Heart left ventricle (tissue), 16 donors: ENCODE measurements at regions not wholly inside any gene's neighbourhood (a gene's known extent, or its start where the extent isn't known, plus 50 kb on each side); places are given as distances from the start of the nearest gene placed in this dataset.
"Not testable (repeated sequence)": the region's sequence is repeated elsewhere in the genome, so short reads cannot be mapped to it uniquely, and the experiment has no call there.

Experiments used
- ATAC-seq, 4 donors: fragments of 200-7000 bp; cut with Tn5 transposase; one replicate each; pipeline ENCODE4 v1.9.1; 2020 to 2022; ENCODE audit warnings: moderate library complexity in 4 of 4, mild to moderate bottlenecking in 3 of 4, moderate number of reproducible peaks in 1 of 4
- DNase-seq, 5 donors: peaks; one replicate each; pipeline ENCODE4 v3.0.0-alpha.2; 2020
- H3K27ac ChIP-seq, 12 donors: fragments of 200-600 bp; sonication (generic) in 4 of 12; one replicate each; pipeline versions ENCODE4 v1.5.0 to v1.8.0; 2016 to 2022; ENCODE audit warnings: mild to moderate bottlenecking in 2 of 12
- H3K27me3 ChIP-seq, 9 donors: fragments of 200-600 bp; sonication (generic) in 2 of 9; one replicate each; pipeline versions ENCODE4 v1.5.1 to v1.8.0; 2016 to 2022; ENCODE audit warnings: mild to moderate bottlenecking in 3 of 9
- H3K36me3 ChIP-seq, 9 donors: fragments of 200-600 bp; sonication (generic) in 2 of 9; one replicate each; pipeline versions ENCODE4 v1.5.0 to v1.8.0; 2018 to 2022; ENCODE audit warnings: mild to moderate bottlenecking in 2 of 9
- H3K4me1 ChIP-seq, 12 donors: fragments of 200-600 bp; sonication (generic) in 4 of 12; one replicate each; pipeline versions ENCODE4 v1.5.0 to v1.8.0; 2016 to 2022; ENCODE audit warnings: mild to moderate bottlenecking in 3 of 12
- H3K4me3 ChIP-seq, 12 donors: fragments of 200-600 bp; sonication (generic) in 4 of 12; one replicate each; pipeline versions ENCODE4 v1.5.0 to v1.8.0; 2017 to 2022; ENCODE audit warnings: mild to moderate bottlenecking in 9 of 12, moderate library complexity in 4 of 12
- H3K9me3 ChIP-seq, 12 donors: fragments of 200-600 bp; sonication (generic) in 4 of 12; one replicate each; pipeline versions ENCODE4 v1.5.0 to v1.8.0; 2016 to 2022; ENCODE audit warnings: mild to moderate bottlenecking in 1 of 12
- CTCF ChIP-seq, 12 donors: fragments of 200-600 bp; sonication (generic) in 4 of 12; IDR thresholded peaks; one replicate each; pipeline versions ENCODE4 v1.5.0 to v1.8.0; 2018 to 2022; ENCODE audit warnings: antibody characterized with exemption in 12 of 12, mild to moderate bottlenecking in 5 of 12
- POLR2A ChIP-seq, 2 donors: fragments of 450-650 bp; IDR thresholded peaks; one replicate each; pipeline ENCODE4 v1.6.1; 2017; ENCODE audit warnings: antibody characterized with exemption in 2 of 2, mild to moderate bottlenecking in 2 of 2, moderate library complexity in 2 of 2
- WGBS, 4 donors: extraction: QIAGEN DNeasy Blood & Tissue Kit in 2 of 4; methylation state at CpG; one replicate each; pipeline versions ENCODE4 v1.1.5 to v1.1.7; 2013 to 2018; 5-methylcytosine and 5-hydroxymethylcytosine counted together
- intact Hi-C, 10 donors: fragments of 100-400 bp; cut with DNase I; formaldehyde crosslinking; loops; one replicate each; pipeline versions ENCODE4 v1.11.1 to v1.14.2; 2022
- donor health status: ischemic (EF 13 %, LVEDD 7.1; RV severe dilation, severe dysfunction).
- donor health status: healthy with polysubstance abuse.
- donor health status: DM: no; HTN: yes; CAD: no.
- donor health status: DM: no; HTN: no; CAD: no.
- donor health status: ischemic (EF 25% LVEDD 6.9; RV normal size, moderate dysfunction).
- donor health status: ischemic (EF 25% LVEDD 5.7; RV mildly dilated, moderate dysfunction).
- donor health status: healthy.
- donor health status: DM: yes; HTN: yes; CAD: no.
- donor health status: ischemic (EF 35%, LVEDD 5.7; RV mildly dilated, moderate dysfunction).
- donor health status: nonischemic (EF 11% LVEDD 7.7; RV severe dilation, severe dysfunction).
- donor health status: DM: yes; HTN: yes; CAD: no.
- donor health status: PGD.
- donor health status: ischemic (EF 29% LVEDD 5.4; RV normal size, mild dysfunction).
- donor health status: nonischemic (EF 23%, LVEDD 6.1; RV moderate dilation, normal function).

GRCh38 chrX:40373025-40373424 is 207.7 kb upstream of the ATP6AP2 start:
- WGBS, 4 donors = 84 to 94% (median 89%) methylated on average over 4 of the region's 4 CpGs
- no peaks in the 10 kb centered on the region for H3K36me3 ChIP-seq
- H3K4me1 ChIP-seq = no peaks in the 10 kb centered on the region
- intact Hi-C loops = no loop called here
- no peak overlapping the region for H3K4me3 ChIP-seq
- no peak for ATAC-seq
- H3K27ac ChIP-seq = no peak overlapping the region
- TF ChIP-seq POLR2A (IDR thresholded peaks at IDR 0.05) = no peak
- no peak for TF ChIP-seq CTCF (IDR thresholded peaks at IDR 0.05)
- no peak for DNase-seq
- peaks cover 0 to 5% (median 0%) of the 10 kb centered on the region in 9 donors for H3K27me3 ChIP-seq
- H3K9me3 ChIP-seq = peaks cover 0 to 8% (median 0%) of the 10 kb centered on the region in 12 donors

DNA sequence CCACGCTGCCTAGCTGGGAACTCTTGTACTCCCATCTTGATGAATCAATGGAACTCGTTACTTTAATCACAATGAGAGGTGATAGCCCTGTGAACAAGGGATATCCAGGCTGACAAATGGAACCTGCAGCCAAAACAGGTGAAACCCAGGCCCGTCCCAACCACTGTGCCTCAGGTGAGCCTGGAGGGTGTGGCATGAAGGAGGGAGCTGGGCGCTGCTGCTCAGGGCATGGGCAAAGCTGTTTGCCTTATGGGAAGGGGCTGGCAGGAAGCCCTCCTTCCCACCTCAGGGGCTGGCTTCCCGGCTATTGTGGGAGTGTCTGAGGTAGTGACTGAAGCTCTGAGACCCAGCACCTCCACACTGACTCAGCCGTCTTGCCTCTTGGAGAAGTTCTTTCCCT is 209.4 kb upstream of the ATP6AP2 start:
- no peak overlapping the region for H3K4me3 ChIP-seq
- H3K27me3 ChIP-seq = peaks cover 0 to 11% (median 0%) of the 10 kb centered on the region in 9 donors
- no peak overlapping the region for H3K27ac ChIP-seq
- WGBS, 4 donors = 75 to 89% (median 86%) methylated on average over 6 of the region's 6 CpGs
- no peaks in the 10 kb centered on the region for H3K9me3 ChIP-seq
- no peaks in the 10 kb centered on the region for H3K36me3 ChIP-seq
- DNase-seq = no peak
- TF ChIP-seq CTCF (IDR thresholded peaks at IDR 0.05) (no peak), POLR2A (IDR thresholded peaks at IDR 0.05) (no peak)
- ATAC-seq = no peak
- H3K4me1 ChIP-seq = no peaks in the 10 kb centered on the region
- intact Hi-C loops = no loop called here

GRCh38 chrX:40368611-40369061 is 212.1 kb upstream of the ATP6AP2 start:
- intact Hi-C loops = no loop called here
- 66 to 77% (median 74%) methylated on average over 6 of the region's 6 CpGs for WGBS, 4 donors
- ATAC-seq (no peak), DNase-seq (no peak)
- H3K36me3 ChIP-seq = no peaks in the 10 kb centered on the region
- H3K4me3 ChIP-seq = no peak overlapping the region
- H3K27ac ChIP-seq = no peak overlapping the region
- peaks cover 0 to 11% (median 0%) of the 10 kb centered on the region in 9 donors for H3K27me3 ChIP-seq
- no peak for TF ChIP-seq POLR2A (IDR thresholded peaks at IDR 0.05)
- TF ChIP-seq CTCF (IDR thresholded peaks at IDR 0.05) = no peak
- H3K4me1 ChIP-seq = no peaks in the 10 kb centered on the region
- H3K9me3 ChIP-seq = peaks cover 0 to 16% (median 0%) of the 10 kb centered on the region in 12 donors

GRCh38 chrX:40366661-40367060 is 214.1 kb upstream of the ATP6AP2 start:
- DNase-seq (no peak), ATAC-seq (no peak)
- peaks cover 0 to 11% (median 0%) of the 10 kb centered on the region in 9 donors for H3K27me3 ChIP-seq
- intact Hi-C loops = no loop called here
- no peaks in the 10 kb centered on the region for H3K4me1 ChIP-seq
- no peak overlapping the region for H3K27ac ChIP-seq
- no peak overlapping the region for H3K4me3 ChIP-seq
- H3K36me3 ChIP-seq = no peaks in the 10 kb centered on the region
- TF ChIP-seq POLR2A (IDR thresholded peaks at IDR 0.05) (no peak), CTCF (IDR thresholded peaks at IDR 0.05) (no peak)
- WGBS, 4 donors = 77 to 81% (median 79%) methylated on average over 3 of the region's 3 CpGs
- peaks cover 0 to 16% (median 0%) of the 10 kb centered on the region in 12 donors for H3K9me3 ChIP-seq

GRCh38 chrX:40362291-40362690 is 218.5 kb upstream of the ATP6AP2 start:
- H3K9me3 ChIP-seq = peaks cover 0 to 16% (median 0%) of the 10 kb centered on the region in 12 donors
- H3K27me3 ChIP-seq, H3K4me1 ChIP-seq, ATAC-seq, H3K4me3 ChIP-seq, H3K27ac ChIP-seq, H3K36me3 ChIP-seq, DNase-seq, intact Hi-C loops: not testable (repeated sequence)
- WGBS, 4 donors = 83 to 95% (median 92%) methylated on average over 14 of the region's 14 CpGs
